ENCODE measurements at regions not wholly inside any gene's neighbourhood (a gene's known extent, or its start where the extent isn't known, plus 50 kb on each side); places are given as distances from the start of the nearest gene placed in this dataset.

DNA sequence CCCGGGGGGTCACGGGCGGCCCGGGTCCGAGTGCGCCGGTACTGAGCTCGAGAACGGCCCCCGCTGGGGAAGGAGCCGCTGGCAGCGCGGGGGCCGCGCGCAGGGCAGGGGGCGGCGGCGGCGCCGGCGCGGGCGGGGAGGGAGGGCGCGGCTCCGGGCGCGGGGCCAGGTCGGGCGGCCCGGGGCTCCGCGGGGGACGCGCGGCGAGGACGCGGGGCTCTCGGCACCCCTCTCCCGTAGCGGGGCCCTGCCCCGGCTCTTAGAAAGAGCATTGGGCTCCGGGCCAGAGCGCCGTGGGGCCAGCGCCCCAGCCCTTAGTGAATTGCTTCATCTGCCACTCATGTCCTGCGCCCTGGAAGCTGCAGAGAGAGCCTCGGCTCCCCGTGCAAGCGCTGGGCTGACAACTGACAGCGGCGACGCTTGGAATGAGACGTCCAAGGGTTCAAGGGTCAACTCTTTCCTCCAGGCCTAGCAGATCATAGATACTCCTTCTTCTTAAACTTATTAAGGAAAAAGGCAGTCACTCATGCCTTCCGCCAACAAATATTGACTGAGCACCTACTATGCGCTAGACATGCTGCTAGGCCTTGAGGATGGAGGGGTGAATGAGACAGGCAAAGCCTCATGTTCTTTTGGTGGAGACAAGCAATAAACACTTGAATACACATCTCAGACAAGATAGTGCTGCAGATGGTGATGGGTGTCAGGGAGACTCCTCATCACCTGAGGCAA is 140.8 kb downstream of the SMAD6 start:
- DNase-seq (ENCODE audit: low read depth, low spot score), result peak; percentile 29
- H3K36me3 Mint-ChIP-seq (ENCODE audit: low read depth), result no peaks in the 10 kb centered on the region
- H3K27me3 Mint-ChIP-seq (ENCODE audit: low read depth), result peaks cover 25% of the 10 kb centered on the region
- peaks cover 6% of the 10 kb centered on the region for H3K4me1 Mint-ChIP-seq
- H3K9me3 Mint-ChIP-seq, result no peaks in the 10 kb centered on the region
- peak overlapping the region; percentile 73 for H3K4me3 Mint-ChIP-seq
- TF ChIP-seq CTCF (conservative IDR thresholded peaks at IDR 0.05), result no peak
- H3K27ac Mint-ChIP-seq (ENCODE audit: unreplicated experiment), result no peak overlapping the region

GRCh38 chr15:66843581-66843980 is 141.5 kb downstream of the SMAD6 start:
- TF ChIP-seq CTCF (conservative IDR thresholded peaks at IDR 0.05), result no peak
- peak overlapping the region; percentile 73 for H3K4me3 Mint-ChIP-seq
- H3K36me3 Mint-ChIP-seq (ENCODE audit: low read depth), result no peaks in the 10 kb centered on the region
- no peak for DNase-seq (ENCODE audit: low read depth, low spot score)
- H3K4me1 Mint-ChIP-seq, result peaks cover 6% of the 10 kb centered on the region
- no peaks in the 10 kb centered on the region for H3K9me3 Mint-ChIP-seq
- H3K27ac Mint-ChIP-seq (ENCODE audit: unreplicated experiment), result no peak overlapping the region
- peaks cover 25% of the 10 kb centered on the region for H3K27me3 Mint-ChIP-seq (ENCODE audit: low read depth)

- Mint-ChIP-seq H3K4me1 (peaks cover 6% of the 10 kb centered on the region), H3K4me3 (peak overlapping the region; percentile 73), H3K9me3 (no peaks in the 10 kb centered on the region), H3K27ac (ENCODE audit: unreplicated experiment) (no peak overlapping the region), H3K27me3 (ENCODE audit: low read depth) (peaks cover 25% of the 10 kb centered on the region), H3K36me3 (ENCODE audit: low read depth) (no peaks in the 10 kb centered on the region)
- TF ChIP-seq CTCF (conservative IDR thresholded peaks at IDR 0.05), result no peak
- DNase-seq (ENCODE audit: low read depth, low spot score), result no peak
Measured at GRCh38 chr15:66844041-66844746, 142.2 kb downstream of the SMAD6 start.

DNA sequence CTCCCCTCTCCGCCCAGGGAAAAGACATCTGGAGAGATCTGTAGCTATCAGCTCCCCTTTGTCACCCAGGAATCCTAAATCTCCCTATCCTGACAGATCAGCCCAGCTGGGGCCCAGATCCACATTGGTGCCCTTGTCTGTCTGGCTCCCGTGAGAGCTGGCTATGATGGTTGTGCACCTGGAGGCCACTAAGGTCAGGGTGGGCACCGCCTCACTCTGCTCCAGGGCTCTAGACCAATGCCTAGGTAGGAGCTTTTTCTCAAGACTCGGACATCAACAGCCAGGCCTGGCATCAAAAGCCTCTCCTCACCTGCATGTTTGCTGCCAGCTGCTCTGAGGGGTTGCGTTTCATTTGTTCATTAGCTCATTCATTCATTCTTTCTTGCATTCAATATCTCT is 142.7 kb downstream of the SMAD6 start:
- Mint-ChIP-seq H3K4me1 (peaks cover 6% of the 10 kb centered on the region), H3K9me3 (no peaks in the 10 kb centered on the region), H3K27me3 (ENCODE audit: low read depth) (peaks cover 25% of the 10 kb centered on the region), H3K36me3 (ENCODE audit: low read depth) (no peaks in the 10 kb centered on the region), H3K4me3 (peak overlapping the region; percentile 22), H3K27ac (ENCODE audit: unreplicated experiment) (no peak overlapping the region)
- DNase-seq (ENCODE audit: low read depth, low spot score), result no peak
- TF ChIP-seq CTCF (conservative IDR thresholded peaks at IDR 0.05), result no peak

GRCh38 chr15:66845266-66845785 is 143.3 kb downstream of the SMAD6 start:
- Mint-ChIP-seq H3K4me3 (no peak overlapping the region), H3K4me1 (peaks cover 6% of the 10 kb centered on the region), H3K27me3 (ENCODE audit: low read depth) (peaks cover 25% of the 10 kb centered on the region), H3K9me3 (no peaks in the 10 kb centered on the region), H3K36me3 (ENCODE audit: low read depth) (no peaks in the 10 kb centered on the region), H3K27ac (ENCODE audit: unreplicated experiment) (no peak overlapping the region)
- DNase-seq (ENCODE audit: low read depth, low spot score), result no peak
- no peak for TF ChIP-seq CTCF (conservative IDR thresholded peaks at IDR 0.05)

Measured in neural crest cell (in vitro differentiated cells).